Umbilical cord (tissue), 1 donor: ENCODE measurements at regions not wholly inside any gene's neighbourhood (a gene's known extent, or its start where the extent isn't known, plus 50 kb on each side); places are given as distances from the start of the nearest gene placed in this dataset.
A peak's percentile ranks its signal among the peaks of the same experiment; 100 is the strongest.

Source experiments
- DNase-seq: peaks from one replicate; pipeline ENCODE4 v3.0.0-alpha.2; 2015; ENCODE audit warnings: low spot score

DNA sequence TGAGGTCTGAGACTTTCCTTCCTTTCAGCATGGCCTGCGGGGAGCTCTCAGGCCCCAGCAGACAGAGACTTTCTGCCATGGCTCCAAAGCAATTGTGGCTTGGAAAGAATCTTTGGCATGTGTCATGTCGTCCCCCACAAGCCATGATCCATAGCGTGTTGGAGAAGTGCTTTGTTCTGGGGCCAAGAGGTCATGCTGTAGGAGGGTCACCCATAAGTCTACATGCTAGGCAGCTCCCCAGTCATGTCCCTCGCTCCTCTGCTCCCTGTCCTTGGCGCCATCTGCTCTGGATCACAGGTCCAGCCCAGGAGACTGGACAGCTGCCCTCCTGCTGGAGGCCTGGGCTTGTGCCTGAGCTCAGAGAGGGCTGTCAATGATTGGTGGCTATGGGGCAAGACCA lies 78.8 kb upstream of the LCLAT1 start:
- DNase-seq = no peak

DNA sequence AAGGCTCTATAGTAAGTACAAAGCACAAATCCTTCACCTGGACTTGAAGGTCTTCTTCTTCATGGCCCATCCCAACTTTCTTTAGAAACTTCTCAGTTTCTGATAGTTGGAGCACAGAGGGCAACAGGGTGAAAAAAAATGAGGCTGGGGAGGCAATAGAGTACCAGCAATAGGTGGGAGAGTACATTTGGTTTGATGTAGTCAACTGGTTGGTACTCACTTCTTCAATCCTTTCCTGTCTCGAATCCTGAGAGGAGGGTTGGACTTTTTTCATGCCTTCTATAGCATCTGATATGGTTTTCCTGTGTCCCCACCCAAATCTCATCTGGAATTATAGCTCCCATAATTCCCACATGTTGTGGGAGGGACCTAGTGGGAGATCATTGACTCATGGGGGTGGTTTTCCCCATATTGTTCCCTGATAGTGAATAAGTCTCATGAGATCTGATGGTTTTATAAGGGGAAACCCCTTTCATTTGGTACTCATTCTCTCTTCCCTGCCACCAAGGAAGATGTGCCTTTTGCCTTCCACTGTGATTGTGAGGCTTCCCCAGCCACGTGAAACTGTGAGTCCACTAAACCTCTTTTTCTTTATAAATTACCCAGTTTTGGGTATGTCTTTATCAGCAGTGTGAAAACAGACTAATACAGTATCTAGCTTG lies 75.9 kb upstream of the LCLAT1 start:
- DNase-seq = no peak

DNA sequence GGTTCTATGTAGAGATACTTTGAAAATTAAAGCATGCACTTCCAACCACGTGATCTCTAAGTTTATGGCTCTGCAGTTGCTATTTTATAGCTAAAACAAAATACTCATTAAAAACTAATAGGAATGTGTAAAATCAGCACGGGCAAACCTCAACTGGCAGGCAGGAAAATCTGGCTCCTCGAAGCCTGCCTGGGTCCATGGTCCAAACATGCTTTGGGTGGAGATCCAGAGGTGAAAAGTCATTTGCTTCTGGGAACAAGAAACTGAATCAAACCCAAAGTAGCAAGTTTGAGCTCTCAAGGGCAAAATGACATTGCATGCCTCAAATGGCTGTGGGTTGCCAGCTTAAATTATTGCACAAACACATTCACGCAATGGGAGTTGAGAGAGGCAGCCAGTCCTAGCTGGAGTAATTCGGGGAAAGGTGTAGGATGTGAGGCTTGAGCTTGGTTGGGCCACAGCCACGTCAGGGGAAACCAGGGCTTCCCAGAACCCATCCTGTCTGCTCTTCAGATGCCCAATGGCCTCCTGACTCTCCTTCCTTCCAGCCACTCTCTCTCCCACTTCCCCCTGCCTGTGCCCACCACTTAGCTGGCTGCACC lies 75.2 kb upstream of the LCLAT1 start:
- DNase-seq = no peak

DNA sequence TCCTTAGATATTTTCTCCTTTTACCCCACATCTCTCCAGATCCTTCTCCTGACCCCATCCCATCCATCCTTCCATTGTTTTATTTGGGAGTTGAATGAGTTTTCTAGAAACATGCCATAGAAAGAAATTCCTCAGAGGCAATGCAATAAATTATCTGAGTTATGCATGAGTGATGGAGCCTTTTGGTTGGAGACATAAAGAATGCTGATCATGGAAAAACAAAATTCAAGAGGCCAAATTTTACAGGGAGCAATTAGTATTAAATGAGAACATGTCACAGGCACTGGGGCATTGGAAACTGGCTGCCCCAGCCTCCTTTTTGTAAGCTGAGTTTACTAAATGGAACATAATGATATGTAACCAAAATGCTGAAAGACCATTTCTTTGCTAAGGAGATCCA lies 74.2 kb upstream of the LCLAT1 start:
- DNase-seq = no peak

DNA sequence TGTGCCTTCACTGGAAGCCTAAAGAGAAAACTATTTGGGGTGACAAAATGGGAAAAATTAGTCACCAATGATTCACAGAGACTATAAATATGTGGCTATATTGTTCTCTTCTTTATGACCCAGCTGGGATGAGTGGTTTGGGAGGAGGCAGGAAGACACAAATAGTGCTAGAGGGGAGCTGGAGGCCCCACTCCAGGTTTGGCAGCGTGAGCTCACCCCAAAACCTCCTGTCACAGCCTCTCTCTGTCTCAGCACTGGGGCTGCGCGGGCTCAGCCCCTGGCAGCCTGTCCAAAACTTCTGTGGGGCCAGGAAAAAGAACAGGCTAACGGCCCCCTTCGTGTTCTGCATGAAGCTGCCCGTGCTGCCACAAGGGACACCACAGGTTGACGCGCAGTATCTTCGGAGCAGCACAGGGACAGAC lies 73.2 kb upstream of the LCLAT1 start:
- no peak for DNase-seq

DNA sequence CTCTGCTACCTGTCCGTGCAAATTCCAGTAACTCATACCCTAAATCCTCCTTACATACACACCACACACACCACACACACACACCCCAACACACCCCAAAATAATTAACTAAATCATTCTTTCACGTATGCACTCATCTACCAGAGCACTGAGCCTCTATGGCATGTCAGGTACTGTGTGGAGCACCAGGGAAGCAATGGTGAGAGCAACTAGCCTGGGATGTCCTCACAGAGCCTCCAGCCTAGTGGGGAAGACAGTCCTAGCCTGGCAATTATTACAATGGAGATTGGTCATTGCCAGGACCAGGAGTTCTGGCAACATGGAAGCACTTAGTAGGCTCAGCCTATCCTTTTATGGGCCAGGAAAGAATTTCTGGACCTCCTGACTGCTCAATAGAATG lies 72.7 kb upstream of the LCLAT1 start:
- DNase-seq = no peak

DNA sequence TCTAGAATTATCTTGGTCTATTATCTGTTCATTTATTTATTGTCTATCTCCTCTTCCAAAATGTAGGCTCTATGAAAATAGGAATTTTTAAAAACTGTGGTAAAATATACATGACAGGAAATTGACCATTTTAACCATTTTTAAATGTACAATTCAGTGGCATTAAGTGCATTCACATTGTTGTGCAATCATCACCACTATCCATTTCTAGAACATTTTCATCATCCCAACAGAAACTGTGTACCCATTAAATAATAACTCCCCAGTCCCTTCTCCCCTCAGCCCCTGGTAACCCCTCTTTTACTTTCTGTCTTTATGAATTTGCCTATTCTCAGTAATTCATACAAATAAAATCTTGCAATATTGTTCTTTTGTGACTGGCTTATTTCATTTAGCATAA lies 71.1 kb upstream of the LCLAT1 start:
- no peak for DNase-seq

DNA sequence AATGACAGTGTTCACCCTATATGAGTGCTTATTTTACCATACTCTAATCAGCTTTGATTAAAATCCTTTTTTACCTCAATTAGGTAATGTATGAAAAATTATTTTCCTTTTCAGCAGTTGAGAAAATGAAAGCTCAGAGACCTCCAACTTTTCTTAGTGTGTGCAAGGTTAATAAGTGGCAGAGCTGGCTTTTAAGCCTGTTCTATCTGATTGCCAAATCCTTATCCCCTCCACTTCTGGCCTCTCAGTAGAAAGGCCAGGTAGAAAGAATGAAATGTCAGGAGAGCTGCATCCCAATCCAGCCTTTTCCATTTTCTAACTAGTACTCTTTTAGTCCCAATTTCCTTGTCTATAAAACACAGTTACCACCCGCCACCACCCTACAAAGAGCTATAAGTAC lies 67.6 kb upstream of the LCLAT1 start:
- DNase-seq = no peak

DNA sequence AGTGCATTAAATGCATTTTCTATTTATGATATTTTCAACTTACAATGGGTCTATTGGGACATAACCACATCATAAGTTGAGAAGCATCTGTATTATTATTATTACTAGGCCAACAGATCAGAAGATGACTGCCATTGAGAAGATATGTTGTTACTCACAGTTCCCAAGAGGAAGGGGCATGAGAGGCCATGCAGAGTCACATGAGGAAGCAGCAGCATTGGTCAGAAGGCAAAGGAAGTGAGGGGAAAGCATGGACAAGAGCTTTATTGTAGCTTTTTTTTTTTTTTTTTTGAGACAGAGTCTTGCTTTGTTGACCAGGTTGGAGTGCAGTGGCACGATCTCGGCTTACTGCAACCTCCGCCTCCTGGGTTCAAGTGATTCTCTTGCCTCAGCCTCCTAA lies 66.2 kb upstream of the LCLAT1 start:
- no peak for DNase-seq

DNA sequence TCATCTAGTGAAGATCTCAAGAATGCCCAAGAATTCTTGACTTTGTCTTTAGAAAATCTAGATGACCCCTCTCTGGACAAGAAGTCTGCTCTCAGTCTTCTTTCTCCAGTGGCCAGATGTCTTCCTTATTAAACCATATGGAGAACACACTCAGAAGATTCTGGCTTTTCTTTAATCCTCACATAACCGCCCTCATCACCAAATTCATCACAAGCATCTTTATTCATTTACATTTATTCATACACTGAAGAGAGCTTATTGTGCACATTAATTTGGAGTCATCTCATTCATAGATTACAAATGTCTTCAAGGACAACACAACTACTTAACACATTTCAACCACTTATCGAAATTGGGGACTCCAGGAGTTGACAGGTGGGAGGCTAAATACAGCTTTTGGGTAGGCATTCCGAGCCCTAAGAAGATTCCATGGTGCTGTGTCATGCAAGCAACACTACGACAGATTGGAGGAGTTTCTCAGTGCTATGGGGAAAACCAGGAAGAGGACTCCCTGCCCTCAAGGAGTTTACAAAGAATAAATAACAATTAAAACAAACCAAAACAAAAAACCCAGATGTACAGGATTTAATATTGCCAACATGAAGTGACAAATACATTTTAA lies 64.8 kb upstream of the LCLAT1 start:
- DNase-seq = no peak

DNA sequence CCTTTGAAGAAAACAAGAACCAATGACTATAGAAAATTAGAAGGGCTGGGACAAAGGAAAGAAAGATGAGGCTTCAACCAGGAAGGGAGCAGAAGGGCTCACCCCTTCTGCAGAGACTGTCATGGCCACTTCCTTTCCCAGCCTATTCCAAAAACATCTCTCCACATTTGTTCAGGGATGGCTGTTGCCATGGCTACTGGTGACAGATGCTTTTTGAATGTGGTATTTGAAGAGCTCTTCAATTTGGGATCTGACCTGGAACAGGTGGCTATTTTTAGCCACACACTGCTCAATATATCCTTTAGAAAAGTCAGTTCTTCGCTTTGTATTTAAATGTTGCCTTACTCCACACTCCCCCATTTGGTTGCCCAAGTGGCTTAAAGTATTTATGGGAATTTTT lies 64.1 kb upstream of the LCLAT1 start:
- no peak for DNase-seq

DNA sequence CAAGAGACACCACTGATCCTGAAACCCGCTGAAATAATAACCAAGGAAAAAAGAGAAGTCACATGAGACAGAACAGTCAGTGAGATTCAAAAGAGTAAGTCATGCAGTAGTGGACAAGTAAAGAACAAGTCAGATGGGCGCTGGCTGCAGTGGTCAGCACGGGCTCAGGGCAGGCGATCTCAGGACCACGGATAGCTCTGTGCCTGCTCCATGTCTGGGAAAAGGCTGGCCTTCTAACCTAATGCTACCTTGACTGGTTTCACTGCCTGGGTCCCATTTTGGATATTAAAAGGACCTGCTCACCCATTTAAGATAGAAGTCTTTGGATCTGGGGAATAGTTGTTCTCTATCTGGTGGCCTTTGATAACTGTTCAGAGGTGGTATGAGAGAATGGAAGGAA lies 61.7 kb upstream of the LCLAT1 start:
- peak; percentile 46 for DNase-seq

DNA sequence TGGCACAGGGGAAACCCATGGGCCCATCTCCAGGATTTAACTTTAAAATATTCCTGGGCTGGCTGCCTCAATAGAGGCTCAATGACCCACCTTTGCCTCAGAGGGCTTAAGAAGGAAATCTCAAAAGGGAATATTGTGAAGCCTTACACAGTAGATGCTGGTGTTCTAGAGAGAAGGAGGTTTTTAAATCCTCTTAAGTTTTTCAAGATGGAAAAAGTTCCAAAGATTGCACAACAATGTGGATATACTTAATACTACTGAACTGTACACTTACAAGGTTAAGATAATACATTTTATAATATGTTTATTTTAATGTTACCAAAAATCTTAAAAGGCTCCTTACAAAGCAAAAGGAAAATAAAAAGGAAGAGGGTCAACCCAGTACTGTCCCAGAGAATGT lies 54.9 kb upstream of the LCLAT1 start:
- peak; percentile 42 for DNase-seq

DNA sequence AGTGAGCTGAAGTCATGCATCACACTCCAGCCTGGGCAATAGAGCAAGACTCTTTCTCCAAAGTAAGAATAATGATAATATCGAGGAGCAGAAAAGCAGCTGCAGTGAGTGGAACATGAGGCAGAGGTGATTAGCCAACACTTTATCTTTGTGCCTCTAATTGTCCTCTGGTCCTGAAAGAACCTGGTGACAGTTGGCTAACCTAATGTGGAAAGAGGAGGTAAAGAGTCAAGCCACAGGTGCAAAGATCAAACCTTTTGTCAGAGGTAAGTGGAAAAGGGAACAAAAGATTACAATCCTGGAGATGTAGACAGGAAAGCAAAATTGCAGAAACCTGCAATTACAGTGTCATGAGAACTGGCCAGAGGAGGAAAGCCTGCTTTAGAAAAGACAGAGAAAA lies 53.5 kb upstream of the LCLAT1 start:
- DNase-seq = no peak

DNA sequence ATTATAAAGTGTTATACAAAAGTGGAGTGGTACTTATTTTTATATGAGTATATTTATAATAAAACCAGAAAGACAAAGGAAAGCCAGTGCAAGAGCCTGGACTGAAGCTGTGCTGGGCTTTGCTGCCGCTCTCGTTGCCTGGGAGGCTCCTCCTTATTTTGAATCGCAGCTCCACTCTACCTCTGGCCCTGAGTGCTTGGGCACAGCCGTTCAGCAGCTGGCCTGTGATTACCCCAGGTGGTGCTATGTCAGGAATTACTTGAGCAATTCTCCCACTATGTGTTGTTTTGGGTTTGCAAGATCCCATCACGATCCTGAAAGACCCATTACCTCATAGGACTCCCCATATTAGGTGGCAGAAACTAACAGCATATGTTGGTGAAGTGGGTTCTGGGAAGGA lies 53.0 kb upstream of the LCLAT1 start:
- no peak for DNase-seq

DNA sequence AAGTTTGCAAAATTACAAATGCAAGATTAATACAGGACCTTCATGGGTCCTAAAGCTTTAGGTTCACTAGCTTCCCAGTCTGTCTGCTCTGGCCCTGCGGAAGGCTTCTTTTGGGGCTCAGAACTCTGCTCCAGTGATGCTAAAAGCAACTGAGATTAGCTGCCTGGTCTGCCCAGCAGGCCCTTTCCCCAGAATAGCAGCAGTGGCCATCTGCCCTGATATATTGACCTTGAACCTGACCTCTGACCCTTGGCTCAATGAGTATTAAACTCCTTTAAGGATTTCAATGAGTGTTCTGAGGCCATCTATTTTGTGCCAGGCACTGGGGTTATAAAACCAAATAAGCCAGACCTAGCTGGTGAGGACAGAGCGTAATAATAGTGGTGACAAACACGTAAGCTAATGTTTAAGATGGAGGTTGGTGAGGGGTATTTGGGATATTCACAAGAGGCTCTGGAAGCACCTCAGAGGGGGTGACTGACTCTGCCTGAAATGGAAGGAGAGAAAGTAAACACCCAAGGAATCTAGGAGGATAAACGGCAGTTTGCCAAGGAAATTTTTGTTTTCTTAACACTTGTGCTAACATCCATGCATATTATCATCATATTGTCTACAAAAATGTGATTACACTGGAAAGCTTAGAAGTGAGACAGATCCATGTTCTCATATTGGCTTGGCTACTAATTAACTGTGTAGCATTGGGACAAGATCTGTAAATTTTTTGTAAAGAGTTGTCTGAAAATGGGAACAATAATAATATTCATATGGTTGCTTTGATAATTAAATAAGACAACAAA lies 50.4 kb upstream of the LCLAT1 start:
- DNase-seq = no peak
